Fibroblast of villous mesenchyme (primary cell): ENCODE measurements at regions not wholly inside any gene's neighbourhood (a gene's known extent, or its start where the extent isn't known, plus 50 kb on each side); places are given as distances from the start of the nearest gene placed in this dataset.

Experiments used
- DNase-seq: peaks from one replicate; pipeline ENCODE4 v3.0.0-alpha.2; 2010; ENCODE audit warnings: low read depth
- H3K4me3 ChIP-seq: 2 replicates; pipeline ENCODE4 v1.5.1; 2011; ENCODE audit warnings: low read depth, mild to moderate bottlenecking, low read length
- TF ChIP-seq, protein P1 (sequence below): IDR thresholded peaks from 2 replicates; pipeline ENCODE4 v1.5.1; 2012; ENCODE audit warnings: low read depth, mild to moderate bottlenecking, low read length; ENCODE audit not compliant: insufficient read depth

GRCh38 chr4:146061610-146062334, 113.7 kb upstream of the LSM6 start:
- no peak overlapping the region for H3K4me3 ChIP-seq
- no peak for DNase-seq
- TF ChIP-seq, protein P1, sequence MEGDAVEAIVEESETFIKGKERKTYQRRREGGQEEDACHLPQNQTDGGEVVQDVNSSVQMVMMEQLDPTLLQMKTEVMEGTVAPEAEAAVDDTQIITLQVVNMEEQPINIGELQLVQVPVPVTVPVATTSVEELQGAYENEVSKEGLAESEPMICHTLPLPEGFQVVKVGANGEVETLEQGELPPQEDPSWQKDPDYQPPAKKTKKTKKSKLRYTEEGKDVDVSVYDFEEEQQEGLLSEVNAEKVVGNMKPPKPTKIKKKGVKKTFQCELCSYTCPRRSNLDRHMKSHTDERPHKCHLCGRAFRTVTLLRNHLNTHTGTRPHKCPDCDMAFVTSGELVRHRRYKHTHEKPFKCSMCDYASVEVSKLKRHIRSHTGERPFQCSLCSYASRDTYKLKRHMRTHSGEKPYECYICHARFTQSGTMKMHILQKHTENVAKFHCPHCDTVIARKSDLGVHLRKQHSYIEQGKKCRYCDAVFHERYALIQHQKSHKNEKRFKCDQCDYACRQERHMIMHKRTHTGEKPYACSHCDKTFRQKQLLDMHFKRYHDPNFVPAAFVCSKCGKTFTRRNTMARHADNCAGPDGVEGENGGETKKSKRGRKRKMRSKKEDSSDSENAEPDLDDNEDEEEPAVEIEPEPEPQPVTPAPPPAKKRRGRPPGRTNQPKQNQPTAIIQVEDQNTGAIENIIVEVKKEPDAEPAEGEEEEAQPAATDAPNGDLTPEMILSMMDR: no peak

GRCh38 chr4:146059865-146060264, 115.7 kb upstream of the LSM6 start:
- TF ChIP-seq, protein P1: no peak
- DNase-seq: no peak
- H3K4me3 ChIP-seq: no peak overlapping the region

DNA sequence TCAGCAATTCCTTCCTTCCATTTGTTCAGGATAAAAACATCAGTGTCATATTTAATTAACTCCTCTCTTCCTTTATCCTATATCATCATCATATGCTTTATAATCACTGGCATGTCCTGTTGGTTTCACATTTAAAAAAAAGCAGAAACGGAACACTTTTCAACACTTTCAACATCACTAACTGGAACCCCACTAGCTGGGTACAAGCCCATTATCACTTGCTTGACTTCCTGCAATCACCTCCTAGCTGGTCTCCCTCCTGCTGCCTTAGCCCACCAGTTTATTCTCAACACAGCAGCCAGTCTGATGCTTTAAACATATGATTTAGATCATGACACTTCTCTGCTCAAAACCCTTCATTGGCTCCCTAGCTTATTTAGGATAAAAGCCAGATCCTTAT, 116.4 kb upstream of the LSM6 start:
- no peak overlapping the region for H3K4me3 ChIP-seq
- no peak for DNase-seq
- TF ChIP-seq, protein P1: no peak

DNA sequence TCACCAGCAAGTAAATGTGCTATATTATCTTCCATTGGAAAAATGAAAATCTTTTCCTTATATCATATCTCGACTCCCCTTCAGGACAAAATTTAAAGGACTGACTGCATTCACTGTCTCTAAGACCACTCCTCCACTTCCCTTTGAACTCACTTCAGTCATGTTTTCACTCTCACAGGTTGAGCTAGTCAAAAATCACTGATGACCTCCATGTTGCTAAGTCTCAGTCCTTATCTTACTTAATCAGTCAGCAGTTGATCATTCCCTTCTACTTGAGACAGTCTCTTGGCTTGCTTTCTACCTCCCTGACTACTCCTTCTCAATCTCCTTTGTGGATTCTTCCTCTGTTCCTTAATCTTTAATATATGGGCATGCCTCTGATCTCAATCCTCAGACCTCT, 117.0 kb upstream of the LSM6 start:
- DNase-seq: no peak
- no peak overlapping the region for H3K4me3 ChIP-seq
- TF ChIP-seq, protein P1: no peak

GRCh38 chr4:146054676-146055075, 116.1 kb upstream of the ZNF827 start:
- no peak for DNase-seq
- TF ChIP-seq, protein P1: no peak
- no peak overlapping the region for H3K4me3 ChIP-seq

GRCh38 chr4:146053891-146054290, 115.3 kb upstream of the ZNF827 start:
- TF ChIP-seq, protein P1: no peak
- DNase-seq: no peak
- no peak overlapping the region for H3K4me3 ChIP-seq
